ENCODE measurements at regions not wholly inside any gene's neighbourhood (a gene's known extent, or its start where the extent isn't known, plus 50 kb on each side); places are given as distances from the start of the nearest gene placed in this dataset.
"Not testable (repeated sequence)": the region's sequence is repeated elsewhere in the genome, so short reads cannot be mapped to it uniquely, and the experiment has no call there.

GRCh38 chr6:135672256-135672655 is 174.7 kb upstream of the AHI1 start:
- no peak for TF ChIP-seq CTCF (IDR thresholded peaks at IDR 0.05; ENCODE audit: borderline replicate concordance, control extremely low read depth, extremely low read depth, insufficient read depth, missing control alignments)
- in situ Hi-C loops (cut with MboI; ENCODE audit: low sequenced_read_pairs, unreplicated experiment) = no loop called here
- no peak for DNase-seq (ENCODE audit: low spot score)

DNA sequence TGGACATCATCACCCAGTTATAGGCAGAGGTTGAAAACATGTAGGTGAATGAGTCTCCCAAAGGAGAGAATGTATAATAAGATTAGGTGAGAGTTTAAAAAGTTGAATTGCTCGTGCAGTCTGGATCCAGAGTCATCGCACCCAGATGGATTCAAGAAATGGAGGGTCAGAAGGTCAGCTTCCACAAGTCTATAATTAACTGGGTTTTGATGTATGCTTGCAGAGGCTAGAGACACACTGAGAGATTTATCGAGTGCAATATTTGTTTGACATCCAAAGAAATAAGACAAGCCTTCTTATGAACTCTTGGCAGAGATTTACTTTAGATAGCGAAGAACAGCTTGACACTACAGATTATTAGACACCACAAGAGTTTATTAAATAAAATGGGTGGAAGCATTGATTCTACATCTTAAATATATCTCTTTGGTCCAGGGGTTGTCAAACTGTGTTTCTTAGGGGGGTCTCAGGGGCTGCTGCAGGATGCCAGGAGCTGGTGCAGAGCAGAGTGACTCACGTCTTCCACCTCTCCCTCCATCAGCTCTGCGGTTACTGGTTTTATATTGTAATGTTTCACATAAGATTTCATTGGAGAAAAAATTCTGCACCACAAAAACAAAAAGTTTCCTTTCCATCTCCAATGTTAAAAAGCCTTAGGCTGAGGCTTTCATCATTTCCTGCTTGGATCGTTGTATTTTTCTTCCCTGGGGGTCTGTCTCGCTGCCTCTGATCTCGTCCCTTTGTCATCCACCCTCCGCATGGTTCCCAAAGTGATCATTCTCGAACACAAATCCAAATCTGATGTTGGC is 176.2 kb upstream of the AHI1 start:
- in situ Hi-C loops (cut with MboI; ENCODE audit: low sequenced_read_pairs, unreplicated experiment) = no loop called here
- TF ChIP-seq CTCF (IDR thresholded peaks at IDR 0.05; ENCODE audit: borderline replicate concordance, control extremely low read depth, extremely low read depth, insufficient read depth, missing control alignments) = no peak
- DNase-seq (ENCODE audit: low spot score) = no peak

- in situ Hi-C loops (cut with MboI; ENCODE audit: low sequenced_read_pairs, unreplicated experiment) = loop anchor here (25.0 kb wide), 1 partner anchor 537 kb away; no protein-coding TSS in a partner anchor
- TF ChIP-seq CTCF (IDR thresholded peaks at IDR 0.05; ENCODE audit: borderline replicate concordance, control extremely low read depth, extremely low read depth, insufficient read depth, missing control alignments) = no peak
- no peak for DNase-seq (ENCODE audit: low spot score)
Observed at GRCh38 chr6:135675026-135675425, 176.5 kb upstream of the PDE7B start.

GRCh38 chr6:135675862-135676261 is 175.6 kb upstream of the PDE7B start:
- TF ChIP-seq CTCF (IDR thresholded peaks at IDR 0.05; ENCODE audit: borderline replicate concordance, control extremely low read depth, extremely low read depth, insufficient read depth, missing control alignments) = peak; percentile 37
- in situ Hi-C loops (cut with MboI; ENCODE audit: low sequenced_read_pairs, unreplicated experiment) = loop anchor here (25.0 kb wide), 1 partner anchor 536 kb away; no protein-coding TSS in a partner anchor
- DNase-seq (ENCODE audit: low spot score) = peak; percentile 16

DNA sequence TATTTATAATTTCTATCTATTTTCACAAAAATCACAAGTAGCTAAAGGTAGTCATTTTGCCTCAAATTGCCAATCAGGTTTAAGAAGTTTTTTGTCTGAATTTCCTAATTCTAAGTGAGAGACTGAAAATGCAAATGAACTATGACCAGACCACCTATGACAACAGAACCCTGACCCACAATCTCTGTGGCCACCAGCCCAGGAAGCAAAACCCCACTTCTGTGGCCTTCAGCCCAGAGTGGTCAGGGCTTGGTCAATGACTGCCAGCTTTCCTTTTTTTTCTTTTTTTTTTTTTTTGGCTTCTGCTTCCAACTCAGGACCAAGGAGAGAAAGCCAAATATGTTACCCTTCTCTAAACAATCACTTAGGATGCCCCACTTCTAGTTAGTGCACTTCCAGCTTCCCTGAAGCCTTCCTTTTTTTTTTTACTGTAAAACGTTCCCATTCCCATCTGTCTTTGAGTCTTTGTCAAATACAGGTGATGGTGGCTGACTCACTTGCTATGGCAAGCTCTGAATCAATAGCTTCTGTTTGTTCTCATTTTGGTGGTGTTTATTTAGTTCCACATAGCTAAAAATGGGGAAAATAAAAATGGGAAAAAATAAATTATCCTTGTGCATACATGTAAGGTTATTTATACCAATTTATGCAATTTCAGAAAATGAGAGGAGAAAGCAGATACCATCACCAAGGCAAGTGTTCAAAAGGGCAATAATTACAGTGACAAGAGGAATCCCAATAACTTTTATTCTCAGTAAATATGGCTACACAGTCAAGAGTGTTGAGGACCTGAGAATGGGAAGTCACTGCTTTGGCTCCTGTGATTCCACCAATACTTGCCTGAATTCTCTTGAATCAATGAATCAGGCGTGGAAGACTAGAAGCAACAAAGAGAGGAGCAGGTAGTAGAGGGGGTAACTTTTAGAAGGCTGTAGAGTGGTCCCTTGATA is 170.3 kb upstream of the PDE7B start:
- no peak for TF ChIP-seq CTCF (IDR thresholded peaks at IDR 0.05; ENCODE audit: borderline replicate concordance, control extremely low read depth, extremely low read depth, insufficient read depth, missing control alignments)
- in situ Hi-C loops (cut with MboI; ENCODE audit: low sequenced_read_pairs, unreplicated experiment) = loop anchor here (25.0 kb wide), 1 partner anchor 531 kb away; no protein-coding TSS in a partner anchor
- no peak for DNase-seq (ENCODE audit: low spot score)

DNA sequence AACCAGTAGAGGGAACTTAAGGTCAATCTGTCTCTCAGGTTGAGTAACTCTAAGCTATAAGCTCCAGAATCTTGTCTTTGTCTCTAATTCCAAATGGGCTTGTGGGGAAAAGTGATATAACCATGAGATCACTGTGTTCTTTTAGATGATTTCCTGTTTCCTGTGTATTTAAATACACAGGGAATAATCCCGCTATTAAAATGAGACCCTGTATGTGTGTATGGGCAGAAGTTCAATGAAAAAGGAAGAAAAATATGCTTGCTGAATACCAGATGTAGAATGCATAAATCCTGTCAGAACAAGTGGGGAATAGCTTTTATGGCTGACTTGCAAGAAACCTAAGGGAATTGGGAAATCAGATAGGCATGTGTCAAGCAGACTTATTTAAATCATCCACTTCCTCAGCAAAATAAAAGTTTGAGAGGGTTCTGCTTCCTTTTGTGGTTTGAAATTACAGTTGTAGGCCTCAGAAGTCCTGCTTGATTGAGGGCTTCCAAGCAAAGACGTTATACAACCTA is 164.7 kb upstream of the PDE7B start:
- DNase-seq (ENCODE audit: low spot score) = no peak
- in situ Hi-C loops (cut with MboI; ENCODE audit: low sequenced_read_pairs, unreplicated experiment) = loop anchor here (25.0 kb wide), 1 partner anchor 525 kb away; no protein-coding TSS in a partner anchor
- no peak for TF ChIP-seq CTCF (IDR thresholded peaks at IDR 0.05; ENCODE audit: borderline replicate concordance, control extremely low read depth, extremely low read depth, insufficient read depth, missing control alignments)

- in situ Hi-C loops (cut with MboI; ENCODE audit: low sequenced_read_pairs, unreplicated experiment) = loop anchor here (25.0 kb wide), 1 partner anchor 524 kb away; no protein-coding TSS in a partner anchor
Observed at GRCh38 chr6:135688476-135688875, 163.0 kb upstream of the PDE7B start.

More at GRCh38 chr6:135688476-135688875, 163.0 kb upstream of the PDE7B start:
- DNase-seq (ENCODE audit: low spot score) = not testable (repeated sequence)

Data from GM13976 (cell line).